ENCODE measurements at regions not wholly inside any gene's neighbourhood (a gene's known extent, or its start where the extent isn't known, plus 50 kb on each side); places are given as distances from the start of the nearest gene placed in this dataset.
A peak's percentile ranks its signal among the peaks of the same experiment; 100 is the strongest.
"Not testable (repeated sequence)": the region's sequence is repeated elsewhere in the genome, so short reads cannot be mapped to it uniquely, and the experiment has no call there.

- DNase-seq: no peak
- Histone ChIP-seq H3K4me1 (ENCODE audit: control insufficient read depth, insufficient read depth, low read length, poor library complexity, severe bottlenecking) (no peaks in the 10 kb centered on the region), H3K4me3 (ENCODE audit: insufficient read depth, low read depth, low read length, poor library complexity, severe bottlenecking) (no peak overlapping the region), H3K9me3 (ENCODE audit: control insufficient read depth, low read length) (no peaks in the 10 kb centered on the region), H3K36me3 (ENCODE audit: control insufficient read depth, insufficient read depth, low read length) (no peaks in the 10 kb centered on the region), H3K27me3 (replicated peaks; ENCODE audit: control insufficient read depth, insufficient read depth, low read length, poor library complexity, severe bottlenecking) (no peaks in the 10 kb centered on the region), H3K27ac (ENCODE audit: insufficient read depth, low read length, poor library complexity, severe bottlenecking) (no peak overlapping the region)
These were observed 197.9 kb downstream of the ICOS start for GRCh38 chr2:204134421-204134820.

DNA sequence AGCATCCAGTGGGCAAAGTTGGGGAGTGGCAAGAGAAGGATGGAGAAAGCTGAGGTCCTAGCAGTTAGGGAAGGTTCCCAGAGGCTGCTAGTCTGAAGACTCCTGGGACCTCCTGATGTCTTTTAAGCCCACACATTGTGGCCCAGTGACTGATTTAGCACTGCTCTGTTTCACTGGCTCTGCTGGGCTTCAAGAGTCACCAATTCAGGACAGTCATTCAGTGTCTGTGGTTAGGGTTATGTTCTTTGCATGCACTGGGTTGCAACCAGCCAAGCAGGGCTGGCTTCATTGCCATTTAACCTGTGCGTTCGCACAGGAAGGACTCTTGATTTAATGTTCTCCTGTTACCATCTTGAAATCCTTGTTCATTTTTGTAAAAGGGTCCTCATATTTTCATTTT lies 199.2 kb downstream of the ICOS start:
- Histone ChIP-seq H3K4me3 (ENCODE audit: insufficient read depth, low read depth, low read length, poor library complexity, severe bottlenecking) (no peak overlapping the region), H3K27ac (ENCODE audit: insufficient read depth, low read length, poor library complexity, severe bottlenecking) (no peak overlapping the region), H3K9me3 (ENCODE audit: control insufficient read depth, low read length) (no peaks in the 10 kb centered on the region), H3K36me3 (ENCODE audit: control insufficient read depth, insufficient read depth, low read length) (no peaks in the 10 kb centered on the region), H3K4me1 (ENCODE audit: control insufficient read depth, insufficient read depth, low read length, poor library complexity, severe bottlenecking) (no peaks in the 10 kb centered on the region), H3K27me3 (replicated peaks; ENCODE audit: control insufficient read depth, insufficient read depth, low read length, poor library complexity, severe bottlenecking) (no peaks in the 10 kb centered on the region)
- DNase-seq: no peak

DNA sequence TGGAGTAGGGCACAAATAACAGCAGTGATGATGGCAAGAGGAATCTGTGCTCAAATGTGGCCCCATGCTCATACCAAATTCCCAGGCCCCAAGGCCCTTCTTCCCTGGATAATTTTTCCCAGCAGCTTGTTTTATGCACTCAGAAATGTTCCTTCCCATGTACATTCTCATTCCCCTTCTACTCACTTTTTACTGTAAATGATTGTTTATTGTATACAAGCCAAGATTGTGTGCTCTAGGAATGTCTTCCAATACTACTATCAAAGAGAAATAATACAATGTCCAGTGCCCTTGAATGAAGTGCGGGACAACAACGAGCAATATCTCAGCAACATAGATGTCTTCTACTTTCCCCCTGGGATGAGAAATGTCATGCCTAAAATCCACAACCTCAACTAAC lies 201.6 kb downstream of the ICOS start:
- Histone ChIP-seq H3K4me3 (ENCODE audit: insufficient read depth, low read depth, low read length, poor library complexity, severe bottlenecking) (no peak overlapping the region), H3K9me3 (ENCODE audit: control insufficient read depth, low read length) (no peaks in the 10 kb centered on the region), H3K4me1 (ENCODE audit: control insufficient read depth, insufficient read depth, low read length, poor library complexity, severe bottlenecking) (no peaks in the 10 kb centered on the region), H3K27ac (ENCODE audit: insufficient read depth, low read length, poor library complexity, severe bottlenecking) (no peak overlapping the region), H3K27me3 (replicated peaks; ENCODE audit: control insufficient read depth, insufficient read depth, low read length, poor library complexity, severe bottlenecking) (no peaks in the 10 kb centered on the region), H3K36me3 (ENCODE audit: control insufficient read depth, insufficient read depth, low read length) (no peaks in the 10 kb centered on the region)
- no peak for DNase-seq

DNA sequence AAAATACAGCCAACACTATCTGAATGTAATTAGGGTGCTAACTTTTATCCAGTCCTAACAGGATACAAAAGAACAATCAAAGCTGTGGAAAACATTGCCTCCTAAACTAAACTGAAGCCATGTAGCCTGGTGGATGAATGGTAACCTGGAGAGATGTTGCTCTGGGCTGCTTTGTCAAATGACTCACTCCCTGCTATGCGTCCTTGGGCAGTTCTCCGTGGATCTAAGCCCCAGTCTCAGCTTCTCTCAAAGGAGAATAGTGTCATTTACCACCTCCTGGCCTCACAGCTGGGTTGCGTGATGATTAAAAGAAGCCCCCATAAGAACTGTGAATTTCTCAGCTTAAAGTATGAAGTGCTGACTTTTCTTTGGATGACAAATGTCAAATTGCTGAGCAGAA lies 203.7 kb downstream of the ICOS start:
- Histone ChIP-seq H3K4me1 (ENCODE audit: control insufficient read depth, insufficient read depth, low read length, poor library complexity, severe bottlenecking) (no peaks in the 10 kb centered on the region), H3K27ac (ENCODE audit: insufficient read depth, low read length, poor library complexity, severe bottlenecking) (no peak overlapping the region), H3K36me3 (ENCODE audit: control insufficient read depth, insufficient read depth, low read length) (no peaks in the 10 kb centered on the region), H3K4me3 (ENCODE audit: insufficient read depth, low read depth, low read length, poor library complexity, severe bottlenecking) (no peak overlapping the region), H3K27me3 (replicated peaks; ENCODE audit: control insufficient read depth, insufficient read depth, low read length, poor library complexity, severe bottlenecking) (no peaks in the 10 kb centered on the region), H3K9me3 (ENCODE audit: control insufficient read depth, low read length) (no peaks in the 10 kb centered on the region)
- DNase-seq: no peak

DNA sequence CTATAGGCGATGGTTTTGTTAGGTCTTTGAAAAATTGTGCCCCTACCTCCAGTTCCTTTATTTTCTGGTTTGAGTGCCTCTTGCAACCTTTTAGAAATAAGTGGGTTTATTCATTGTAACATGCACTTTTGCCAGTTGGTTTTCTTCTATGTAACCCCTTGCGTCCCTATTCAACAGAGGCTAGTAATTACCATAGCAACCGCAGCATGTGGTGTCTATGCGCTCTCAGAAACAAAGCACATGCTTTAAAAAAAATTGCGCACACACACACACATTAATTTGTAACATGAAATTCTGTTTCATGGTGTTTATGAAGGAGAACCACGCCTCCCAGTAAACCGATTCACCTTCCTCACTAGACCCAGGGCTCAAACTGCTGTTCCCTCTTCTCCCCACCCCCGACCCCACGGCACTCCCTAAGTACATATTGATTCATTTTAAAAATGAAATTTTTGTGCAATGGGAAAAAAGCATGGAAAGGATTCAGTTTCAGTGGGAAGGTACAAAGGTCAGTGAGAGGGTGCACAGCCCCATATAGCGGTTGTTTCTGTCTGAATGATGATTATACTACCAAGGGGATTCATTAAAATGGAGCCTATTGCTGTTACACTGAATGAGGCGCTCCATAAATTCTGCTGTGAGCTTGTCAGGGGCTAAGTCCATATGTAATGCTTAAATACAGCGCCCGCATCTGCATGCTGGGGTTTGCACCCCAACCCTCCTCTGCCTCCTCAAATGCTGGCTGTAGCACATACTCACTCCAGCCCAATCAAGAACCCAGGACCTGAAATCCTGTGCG lies 206.9 kb downstream of the ICOS start:
- H3K4me3 ChIP-seq (ENCODE audit: insufficient read depth, low read depth, low read length, poor library complexity, severe bottlenecking): no peak overlapping the region

GRCh38 chr2:204144492-204144891 lies 207.9 kb downstream of the ICOS start:
- DNase-seq: no peak
- no peak overlapping the region for H3K4me3 ChIP-seq (ENCODE audit: insufficient read depth, low read depth, low read length, poor library complexity, severe bottlenecking)
- H3K27me3 ChIP-seq (replicated peaks; ENCODE audit: control insufficient read depth, insufficient read depth, low read length, poor library complexity, severe bottlenecking): no peaks in the 10 kb centered on the region
- no peaks in the 10 kb centered on the region for H3K9me3 ChIP-seq (ENCODE audit: control insufficient read depth, low read length)
- H3K36me3 ChIP-seq (ENCODE audit: control insufficient read depth, insufficient read depth, low read length): no peaks in the 10 kb centered on the region
- H3K4me1 ChIP-seq (ENCODE audit: control insufficient read depth, insufficient read depth, low read length, poor library complexity, severe bottlenecking): no peaks in the 10 kb centered on the region
- H3K27ac ChIP-seq (ENCODE audit: insufficient read depth, low read length, poor library complexity, severe bottlenecking): no peak overlapping the region

More for the DNA sequence above, 206.9 kb downstream of the ICOS start:
- H3K9me3 ChIP-seq (ENCODE audit: control insufficient read depth, low read length): no peaks in the 10 kb centered on the region
- no peaks in the 10 kb centered on the region for H3K36me3 ChIP-seq (ENCODE audit: control insufficient read depth, insufficient read depth, low read length)
- no peaks in the 10 kb centered on the region for H3K27me3 ChIP-seq (replicated peaks; ENCODE audit: control insufficient read depth, insufficient read depth, low read length, poor library complexity, severe bottlenecking)
- H3K27ac ChIP-seq (ENCODE audit: insufficient read depth, low read length, poor library complexity, severe bottlenecking): no peak overlapping the region
- DNase-seq: no peak
- no peaks in the 10 kb centered on the region for H3K4me1 ChIP-seq (ENCODE audit: control insufficient read depth, insufficient read depth, low read length, poor library complexity, severe bottlenecking)

DNA sequence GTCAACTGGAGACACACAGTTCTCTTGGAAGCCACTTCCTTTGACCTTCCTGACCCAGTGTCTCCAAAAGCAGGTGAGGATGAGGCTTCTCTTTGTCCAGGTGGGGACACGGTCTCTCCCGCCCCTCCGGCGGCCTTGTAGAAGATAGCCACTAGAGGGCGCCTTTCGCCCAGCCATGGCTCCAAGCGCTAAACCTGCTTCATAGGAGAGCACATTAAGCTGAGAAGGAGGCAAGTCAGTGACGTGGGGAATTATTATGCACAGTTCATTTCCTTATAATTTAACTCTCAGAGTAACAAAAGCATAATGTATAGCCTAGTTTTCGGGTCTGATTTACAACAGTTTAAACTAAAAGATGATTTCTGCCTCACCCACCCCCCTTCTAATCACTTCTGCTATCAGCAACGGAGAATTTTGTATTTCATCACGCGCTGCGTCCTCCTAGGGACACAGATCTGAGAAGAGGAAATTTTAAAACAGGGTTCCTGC lies 208.7 kb downstream of the ICOS start:
- no peaks in the 10 kb centered on the region for H3K27me3 ChIP-seq (replicated peaks; ENCODE audit: control insufficient read depth, insufficient read depth, low read length, poor library complexity, severe bottlenecking)
- H3K4me3 ChIP-seq (ENCODE audit: insufficient read depth, low read depth, low read length, poor library complexity, severe bottlenecking): peak overlapping the region; percentile 65
- peak; percentile 47 to 62 (median 48) for DNase-seq
- H3K36me3 ChIP-seq (ENCODE audit: control insufficient read depth, insufficient read depth, low read length): no peaks in the 10 kb centered on the region
- H3K4me1 ChIP-seq (ENCODE audit: control insufficient read depth, insufficient read depth, low read length, poor library complexity, severe bottlenecking): no peaks in the 10 kb centered on the region
- no peaks in the 10 kb centered on the region for H3K9me3 ChIP-seq (ENCODE audit: control insufficient read depth, low read length)
- peak overlapping the region; percentile 28 for H3K27ac ChIP-seq (ENCODE audit: insufficient read depth, low read length, poor library complexity, severe bottlenecking)

GRCh38 chr2:204145791-204146190 lies 209.2 kb downstream of the ICOS start:
- H3K4me1 ChIP-seq (ENCODE audit: control insufficient read depth, insufficient read depth, low read length, poor library complexity, severe bottlenecking): no peaks in the 10 kb centered on the region
- no peaks in the 10 kb centered on the region for H3K9me3 ChIP-seq (ENCODE audit: control insufficient read depth, low read length)
- H3K27ac ChIP-seq (ENCODE audit: insufficient read depth, low read length, poor library complexity, severe bottlenecking): peak overlapping the region; percentile 28
- H3K36me3 ChIP-seq (ENCODE audit: control insufficient read depth, insufficient read depth, low read length): no peaks in the 10 kb centered on the region
- peak overlapping the region; percentile 65 for H3K4me3 ChIP-seq (ENCODE audit: insufficient read depth, low read depth, low read length, poor library complexity, severe bottlenecking)
- DNase-seq: no peak
- H3K27me3 ChIP-seq (replicated peaks; ENCODE audit: control insufficient read depth, insufficient read depth, low read length, poor library complexity, severe bottlenecking): no peaks in the 10 kb centered on the region

GRCh38 chr2:204147040-204147439 lies 210.5 kb downstream of the ICOS start:
- not testable (repeated sequence) for DNase-seq; H3K27ac ChIP-seq (ENCODE audit: insufficient read depth, low read length, poor library complexity, severe bottlenecking); H3K4me3 ChIP-seq (ENCODE audit: insufficient read depth, low read depth, low read length, poor library complexity, severe bottlenecking); H3K27me3 ChIP-seq (replicated peaks; ENCODE audit: control insufficient read depth, insufficient read depth, low read length, poor library complexity, severe bottlenecking); H3K36me3 ChIP-seq (ENCODE audit: control insufficient read depth, insufficient read depth, low read length); H3K9me3 ChIP-seq (ENCODE audit: control insufficient read depth, low read length); H3K4me1 ChIP-seq (ENCODE audit: control insufficient read depth, insufficient read depth, low read length, poor library complexity, severe bottlenecking)

DNA sequence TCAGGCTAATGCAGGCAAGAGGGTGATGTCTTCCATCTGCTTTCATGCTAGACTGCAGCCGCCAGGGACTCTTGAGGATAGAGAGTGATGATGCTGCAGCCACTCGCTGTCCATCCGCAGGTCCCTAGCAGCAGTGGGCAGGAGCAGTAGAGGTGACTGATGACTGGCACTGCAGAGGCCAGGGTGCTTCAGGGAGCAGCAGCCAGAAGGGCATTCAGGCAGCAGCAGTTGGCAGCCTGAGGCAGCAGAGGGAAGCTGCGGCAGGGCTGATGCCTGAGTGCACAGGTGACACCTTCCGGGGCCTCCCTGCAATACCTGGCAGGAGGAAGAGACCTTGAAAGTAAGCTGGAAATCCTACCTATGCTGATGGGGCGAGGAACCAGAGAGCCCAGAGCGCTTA lies 214.2 kb downstream of the ICOS start:
- no peaks in the 10 kb centered on the region for H3K36me3 ChIP-seq (ENCODE audit: control insufficient read depth, insufficient read depth, low read length)
- H3K4me1 ChIP-seq (ENCODE audit: control insufficient read depth, insufficient read depth, low read length, poor library complexity, severe bottlenecking): no peaks in the 10 kb centered on the region
- H3K27me3 ChIP-seq (replicated peaks; ENCODE audit: control insufficient read depth, insufficient read depth, low read length, poor library complexity, severe bottlenecking): no peaks in the 10 kb centered on the region
- H3K27ac ChIP-seq (ENCODE audit: insufficient read depth, low read length, poor library complexity, severe bottlenecking): no peak overlapping the region
- DNase-seq: no peak
- H3K4me3 ChIP-seq (ENCODE audit: insufficient read depth, low read depth, low read length, poor library complexity, severe bottlenecking): no peak overlapping the region
- no peaks in the 10 kb centered on the region for H3K9me3 ChIP-seq (ENCODE audit: control insufficient read depth, low read length)
